ENCODE measurements at regions not wholly inside any gene's neighbourhood (a gene's known extent, or its start where the extent isn't known, plus 50 kb on each side); places are given as distances from the start of the nearest gene placed in this dataset.

- DNase-seq (ENCODE audit: low spot score) = no peak
- peaks cover 9% of the 10 kb centered on the region; the same call in 1 of the 2 replicates for H3K36me3 Mint-ChIP-seq
- POLR2A ChIA-PET = no interaction called here
- H3K27me3 Mint-ChIP-seq (ENCODE audit: low read depth) = no peaks in the 10 kb centered on the region
- no peak overlapping the region for H3K4me3 Mint-ChIP-seq
- H3K9me3 Mint-ChIP-seq = peaks cover 13% of the 10 kb centered on the region
- TF ChIP-seq MLX (CRISPR knock-in tag; IDR thresholded peaks at IDR 0.05) (no peak), ZNF512 (CRISPR knock-in tag; IDR thresholded peaks at IDR 0.05; ENCODE audit: borderline replicate concordance) (no peak)
- TF ChIP-seq, protein P1, sequence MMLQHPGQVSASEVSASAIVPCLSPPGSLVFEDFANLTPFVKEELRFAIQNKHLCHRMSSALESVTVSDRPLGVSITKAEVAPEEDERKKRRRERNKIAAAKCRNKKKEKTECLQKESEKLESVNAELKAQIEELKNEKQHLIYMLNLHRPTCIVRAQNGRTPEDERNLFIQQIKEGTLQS (CRISPR knock-in tag; conservative IDR thresholded peaks at IDR 0.05) = no peak
- H3K4me1 Mint-ChIP-seq = no peaks in the 10 kb centered on the region
- no peak overlapping the region for H3K27ac Mint-ChIP-seq
- CTCF ChIA-PET = no interaction called here
- no peak for ATAC-seq
These were observed 106.2 kb upstream of the CACNA2D1 start for GRCh38 chr7:82549616-82550285.

DNA sequence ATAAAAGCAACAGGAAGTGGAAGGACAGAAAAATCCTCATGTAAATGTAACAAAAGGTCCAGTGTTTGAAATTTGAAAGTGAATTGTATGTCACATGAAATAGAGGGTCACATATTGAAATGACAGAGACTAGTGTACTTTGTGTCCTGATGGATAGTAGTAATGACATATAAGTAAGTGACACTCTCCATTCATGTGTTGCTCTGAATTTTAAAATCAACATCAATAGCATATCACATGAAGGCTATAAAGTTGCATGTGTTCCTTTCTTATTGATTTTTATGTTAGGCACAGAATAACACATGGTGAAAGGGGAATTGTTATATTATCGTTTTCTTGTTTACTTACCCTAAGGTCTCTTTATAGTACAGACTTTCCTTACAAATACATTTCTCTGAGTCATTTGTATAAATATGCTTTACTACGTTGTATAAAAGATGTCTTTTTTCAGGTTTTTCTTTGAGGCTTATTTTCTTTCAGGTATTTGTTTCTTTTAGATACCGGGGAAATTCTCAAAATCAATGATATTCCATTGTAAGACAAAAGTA, 104.6 kb upstream of the CACNA2D1 start:
- no peak overlapping the region for H3K4me3 Mint-ChIP-seq
- H3K9me3 Mint-ChIP-seq = 0 out of 2 replicates have a peak, but pooled peaks cover 4% of the 10 kb centered on the region
- ChIA-PET POLR2A (no interaction called here), CTCF (no interaction called here)
- TF ChIP-seq, protein P2, sequence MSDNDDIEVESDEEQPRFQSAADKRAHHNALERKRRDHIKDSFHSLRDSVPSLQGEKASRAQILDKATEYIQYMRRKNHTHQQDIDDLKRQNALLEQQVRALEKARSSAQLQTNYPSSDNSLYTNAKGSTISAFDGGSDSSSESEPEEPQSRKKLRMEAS (CRISPR knock-in tag; IDR thresholded peaks at IDR 0.05) = no peak
- TF ChIP-seq IRF2 (CRISPR knock-in tag; IDR thresholded peaks at IDR 0.05; ENCODE audit: borderline replicate concordance, low read depth) (no peak), RELA (CRISPR knock-in tag; IDR thresholded peaks at IDR 0.05; ENCODE audit: borderline replicate concordance) (no peak), TEAD4 (CRISPR knock-in tag; IDR thresholded peaks at IDR 0.05) (no peak), ZNF416 (CRISPR knock-in tag; IDR thresholded peaks at IDR 0.05) (no peak), NR2C2 (CRISPR knock-in tag; IDR thresholded peaks at IDR 0.05) (no peak), ZNF317 (CRISPR knock-in tag; IDR thresholded peaks at IDR 0.05; ENCODE audit: borderline replicate concordance, low read depth) (no peak)
- DNase-seq (ENCODE audit: low spot score) (no peak), ATAC-seq (no peak)
- H3K27me3 Mint-ChIP-seq (ENCODE audit: low read depth) = no peaks in the 10 kb centered on the region
- H3K27ac Mint-ChIP-seq = no peak overlapping the region
- no peaks in the 10 kb centered on the region for H3K4me1 Mint-ChIP-seq
- H3K36me3 Mint-ChIP-seq = no peaks in the 10 kb centered on the region

DNA sequence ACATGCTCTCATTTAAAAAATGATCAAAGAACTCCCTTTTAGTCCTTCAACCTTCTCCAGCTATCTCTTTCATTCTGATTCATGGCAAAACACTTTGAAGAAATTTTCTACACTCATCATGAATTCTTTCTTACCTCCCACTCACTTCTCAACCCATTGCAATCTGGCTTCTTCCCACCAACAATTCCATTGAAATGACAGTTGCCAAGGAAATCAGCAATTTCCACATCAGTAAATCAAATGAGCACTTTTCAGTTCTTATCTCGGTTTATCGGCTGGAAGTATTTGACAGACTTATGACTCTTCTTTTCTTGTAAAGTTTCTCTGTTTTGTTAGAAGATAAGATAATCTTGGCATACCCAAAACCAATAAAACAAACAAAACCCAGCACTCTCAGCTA, 99.1 kb upstream of the CACNA2D1 start:
- ChIA-PET POLR2A (no interaction called here), CTCF (no interaction called here)
- Mint-ChIP-seq H3K27ac (no peak overlapping the region), H3K4me1 (no peaks in the 10 kb centered on the region), H3K36me3 (no peaks in the 10 kb centered on the region), H3K27me3 (ENCODE audit: low read depth) (no peaks in the 10 kb centered on the region), H3K4me3 (no peak overlapping the region), H3K9me3 (no peaks in the 10 kb centered on the region)
- no peak for DNase-seq (ENCODE audit: low spot score)
- no peak for ATAC-seq
- no peak for TF ChIP-seq SP1 (CRISPR knock-in tag; conservative IDR thresholded peaks at IDR 0.05)
- TF ChIP-seq EMX1 (CRISPR knock-in tag; IDR thresholded peaks at IDR 0.05) = no peak
- no peak for TF ChIP-seq TCF7 (CRISPR knock-in tag; IDR thresholded peaks at IDR 0.05; ENCODE audit: low read depth)
- TF ChIP-seq AR (CRISPR knock-in tag; IDR thresholded peaks at IDR 0.05) = no peak
- no peak for TF ChIP-seq ZNF425 (CRISPR knock-in tag; conservative IDR thresholded peaks at IDR 0.05)
- no peak for TF ChIP-seq JAZF1 (CRISPR knock-in tag; IDR thresholded peaks at IDR 0.05)
- no peak for TF ChIP-seq ATF2 (CRISPR knock-in tag; IDR thresholded peaks at IDR 0.05; ENCODE audit: borderline replicate concordance, low read depth)
- TF ChIP-seq E2F5 (CRISPR knock-in tag; IDR thresholded peaks at IDR 0.05) = no peak
- TF ChIP-seq ELF4 (CRISPR knock-in tag; IDR thresholded peaks at IDR 0.05; ENCODE audit: low read depth) = no peak
